ENCODE measurements at regions not wholly inside any gene's neighbourhood (a gene's known extent, or its start where the extent isn't known, plus 50 kb on each side); places are given as distances from the start of the nearest gene placed in this dataset.

- DNase-seq (ENCODE audit: low spot score): no peak
Measured at GRCh38 chr13:106678646-106679418, 110.9 kb upstream of the ARGLU1 start.

GRCh38 chr13:106675311-106675710 is 107.4 kb upstream of the ARGLU1 start:
- no peak for DNase-seq (ENCODE audit: low spot score)

- no peak for DNase-seq (ENCODE audit: low spot score)
Measured at GRCh38 chr13:106660746-106661625, 93.0 kb upstream of the ARGLU1 start.

- no peak for DNase-seq (ENCODE audit: low spot score)
Measured at GRCh38 chr13:106657104-106657503, 89.2 kb upstream of the ARGLU1 start.

- DNase-seq (ENCODE audit: low spot score): no peak
Measured at GRCh38 chr13:106656186-106656585, 88.2 kb upstream of the ARGLU1 start.

- no peak for DNase-seq (ENCODE audit: low spot score)
Measured at GRCh38 chr13:106651442-106651841, 83.5 kb upstream of the ARGLU1 start.

GRCh38 chr13:106650690-106651205 is 82.8 kb upstream of the ARGLU1 start:
- no peak for DNase-seq (ENCODE audit: low spot score)

GRCh38 chr13:106649495-106649894 is 81.6 kb upstream of the ARGLU1 start:
- DNase-seq (ENCODE audit: low spot score): no peak

GRCh38 chr13:106640515-106640914 is 72.6 kb upstream of the ARGLU1 start:
- no peak for DNase-seq (ENCODE audit: low spot score)

- no peak for DNase-seq (ENCODE audit: low spot score)
Measured at GRCh38 chr13:106637519-106637918, 69.6 kb upstream of the ARGLU1 start.

- no peak for DNase-seq (ENCODE audit: low spot score)
Measured at GRCh38 chr13:106636492-106636891, 68.6 kb upstream of the ARGLU1 start.

- DNase-seq (ENCODE audit: low spot score): no peak
Measured at GRCh38 chr13:106635616-106636015, 67.7 kb upstream of the ARGLU1 start.

- no peak for DNase-seq (ENCODE audit: low spot score)
Measured at GRCh38 chr13:106633321-106633720, 65.4 kb upstream of the ARGLU1 start.

GRCh38 chr13:106630650-106631049 is 62.7 kb upstream of the ARGLU1 start:
- DNase-seq (ENCODE audit: low spot score): no peak

GRCh38 chr13:106630162-106630561 is 62.2 kb upstream of the ARGLU1 start:
- DNase-seq (ENCODE audit: low spot score): no peak

GRCh38 chr13:106628936-106629659 is 61.2 kb upstream of the ARGLU1 start:
- DNase-seq (ENCODE audit: low spot score): no peak

GRCh38 chr13:106626473-106626872 is 58.5 kb upstream of the ARGLU1 start:
- DNase-seq (ENCODE audit: low spot score): no peak

GRCh38 chr13:106625578-106625977 is 57.6 kb upstream of the ARGLU1 start:
- no peak for DNase-seq (ENCODE audit: low spot score)

- no peak for DNase-seq (ENCODE audit: low spot score)
Measured at GRCh38 chr13:106623799-106624460, 56.0 kb upstream of the ARGLU1 start.

GRCh38 chr13:106621833-106622232 is 53.9 kb upstream of the ARGLU1 start:
- DNase-seq (ENCODE audit: low spot score): no peak

- DNase-seq (ENCODE audit: low spot score): peak; percentile 52
Measured at GRCh38 chr13:106619688-106620555, 52.0 kb upstream of the ARGLU1 start.
